ENCODE measurements at regions not wholly inside any gene's neighbourhood (a gene's known extent, or its start where the extent isn't known, plus 50 kb on each side); places are given as distances from the start of the nearest gene placed in this dataset.

GRCh38 chr5:68534956-68535520 is 319.5 kb downstream of the PIK3R1 start:
- TF ChIP-seq, protein P1, sequence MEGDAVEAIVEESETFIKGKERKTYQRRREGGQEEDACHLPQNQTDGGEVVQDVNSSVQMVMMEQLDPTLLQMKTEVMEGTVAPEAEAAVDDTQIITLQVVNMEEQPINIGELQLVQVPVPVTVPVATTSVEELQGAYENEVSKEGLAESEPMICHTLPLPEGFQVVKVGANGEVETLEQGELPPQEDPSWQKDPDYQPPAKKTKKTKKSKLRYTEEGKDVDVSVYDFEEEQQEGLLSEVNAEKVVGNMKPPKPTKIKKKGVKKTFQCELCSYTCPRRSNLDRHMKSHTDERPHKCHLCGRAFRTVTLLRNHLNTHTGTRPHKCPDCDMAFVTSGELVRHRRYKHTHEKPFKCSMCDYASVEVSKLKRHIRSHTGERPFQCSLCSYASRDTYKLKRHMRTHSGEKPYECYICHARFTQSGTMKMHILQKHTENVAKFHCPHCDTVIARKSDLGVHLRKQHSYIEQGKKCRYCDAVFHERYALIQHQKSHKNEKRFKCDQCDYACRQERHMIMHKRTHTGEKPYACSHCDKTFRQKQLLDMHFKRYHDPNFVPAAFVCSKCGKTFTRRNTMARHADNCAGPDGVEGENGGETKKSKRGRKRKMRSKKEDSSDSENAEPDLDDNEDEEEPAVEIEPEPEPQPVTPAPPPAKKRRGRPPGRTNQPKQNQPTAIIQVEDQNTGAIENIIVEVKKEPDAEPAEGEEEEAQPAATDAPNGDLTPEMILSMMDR (IDR thresholded peaks at IDR 0.05 in 8 of 11, conservative IDR thresholded peaks at IDR 0.05 in 3 of 11) = no peak
- no peak for TF ChIP-seq POLR2A (IDR thresholded peaks at IDR 0.05)
- no peak for TF ChIP-seq POLR2AphosphoS5 (IDR thresholded peaks at IDR 0.05)
